GM06990 (cell line): ENCODE measurements at regions not wholly inside any gene's neighbourhood (a gene's known extent, or its start where the extent isn't known, plus 50 kb on each side); places are given as distances from the start of the nearest gene placed in this dataset.

ENCODE experiments used
- DNase-seq: peaks from one replicate; pipeline ENCODE4 v3.0.0-alpha.2; 2011; ENCODE audit not compliant: insufficient read length; ENCODE audit errors: extremely low read depth
- H3K27me3 ChIP-seq: replicated peaks from 2 replicates; pipeline ENCODE4 v1.6.0; 2011; ENCODE audit warnings: low read length; ENCODE audit not compliant: control insufficient read depth, insufficient read depth
- H3K36me3 ChIP-seq: 2 replicates; pipeline ENCODE4 v1.5.1; 2011; ENCODE audit warnings: low read length; ENCODE audit not compliant: control insufficient read depth, insufficient read depth
- H3K4me3 ChIP-seq: replicated peaks from 2 replicates; pipeline ENCODE4 v1.5.1; 2011; ENCODE audit warnings: low read depth, mild to moderate bottlenecking, control low read depth, low read length
- CTCF ChIP-seq: IDR thresholded peaks from 2 replicates; pipeline ENCODE4 v1.5.1; 2011; ENCODE audit warnings: low read length, control low read depth, mild to moderate bottlenecking, inconsistent platforms; ENCODE audit not compliant: insufficient read depth, poor library complexity, severe bottlenecking

- no peaks in the 10 kb centered on the region for H3K27me3 ChIP-seq
- DNase-seq = no peak
- H3K36me3 ChIP-seq = no peaks in the 10 kb centered on the region
- no peak for TF ChIP-seq CTCF
- no peak overlapping the region for H3K4me3 ChIP-seq
These were observed 167.2 kb downstream of the SETD4 start for GRCh38 chr21:35893156-35893555.

GRCh38 chr21:35886887-35887286 is 173.4 kb downstream of the SETD4 start:
- Histone ChIP-seq H3K27me3 (no peaks in the 10 kb centered on the region), H3K4me3 (no peak overlapping the region), H3K36me3 (no peaks in the 10 kb centered on the region)
- no peak for TF ChIP-seq CTCF
- no peak for DNase-seq

- Histone ChIP-seq H3K36me3 (no peaks in the 10 kb centered on the region), H3K4me3 (no peak overlapping the region), H3K27me3 (no peaks in the 10 kb centered on the region)
- no peak for TF ChIP-seq CTCF
- DNase-seq = no peak
These were observed 174.3 kb downstream of the SETD4 start for GRCh38 chr21:35885942-35886541.

GRCh38 chr21:35882791-35883240 is 177.5 kb downstream of the SETD4 start:
- no peak for TF ChIP-seq CTCF
- Histone ChIP-seq H3K36me3 (no peaks in the 10 kb centered on the region), H3K27me3 (no peaks in the 10 kb centered on the region), H3K4me3 (no peak overlapping the region)
- no peak for DNase-seq

GRCh38 chr21:35873441-35873840 is 186.9 kb downstream of the SETD4 start:
- TF ChIP-seq CTCF = no peak
- H3K27me3 ChIP-seq = no peaks in the 10 kb centered on the region
- H3K4me3 ChIP-seq = no peak overlapping the region
- DNase-seq = no peak
- H3K36me3 ChIP-seq = no peaks in the 10 kb centered on the region

GRCh38 chr21:35871906-35872305 is 188.4 kb downstream of the SETD4 start:
- no peaks in the 10 kb centered on the region for H3K36me3 ChIP-seq
- no peak overlapping the region for H3K4me3 ChIP-seq
- DNase-seq = no peak
- no peak for TF ChIP-seq CTCF
- H3K27me3 ChIP-seq = no peaks in the 10 kb centered on the region
